GM18868 (cell line): ENCODE measurements at regions not wholly inside any gene's neighbourhood (a gene's known extent, or its start where the extent isn't known, plus 50 kb on each side); places are given as distances from the start of the nearest gene placed in this dataset.

Experiments
- ATAC-seq: cut with Tn5 transposase; IDR thresholded peaks from one replicate; pipeline ENCODE4 v1.9.1; 2021; ENCODE audit warnings: mild to moderate bottlenecking, moderate library complexity; ENCODE audit not compliant: unreplicated experiment

DNA sequence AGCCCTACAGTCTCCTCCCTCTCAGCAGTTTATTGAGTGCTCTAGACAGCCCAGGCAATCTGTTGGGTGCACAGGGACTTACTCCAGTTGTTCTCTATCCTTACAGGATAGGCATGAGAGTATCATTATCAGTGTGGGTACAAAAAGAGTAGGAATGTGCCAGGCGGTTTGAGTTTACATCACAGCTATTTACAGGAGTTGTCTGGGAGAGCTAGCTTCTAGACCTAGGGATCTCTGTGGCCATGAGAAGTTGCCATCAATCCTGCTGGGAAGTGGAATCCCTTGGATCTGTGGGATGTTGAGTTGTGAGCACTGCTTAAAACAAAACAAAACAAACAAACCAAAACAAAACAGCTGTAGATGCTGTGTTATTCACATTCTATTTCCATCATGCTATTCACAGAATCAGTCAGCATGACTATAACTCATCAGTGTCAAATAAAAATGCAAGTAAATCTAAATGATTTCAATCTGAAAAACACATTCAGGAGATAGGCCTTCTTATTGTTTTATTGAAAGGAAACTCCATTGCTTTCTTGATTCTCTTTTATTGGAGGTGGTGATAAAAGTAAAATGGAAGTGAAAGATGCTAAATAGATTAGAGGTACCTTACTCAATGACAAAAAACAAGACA is 552.4 kb upstream of the ZNF608 start:
- ATAC-seq: no peak

DNA sequence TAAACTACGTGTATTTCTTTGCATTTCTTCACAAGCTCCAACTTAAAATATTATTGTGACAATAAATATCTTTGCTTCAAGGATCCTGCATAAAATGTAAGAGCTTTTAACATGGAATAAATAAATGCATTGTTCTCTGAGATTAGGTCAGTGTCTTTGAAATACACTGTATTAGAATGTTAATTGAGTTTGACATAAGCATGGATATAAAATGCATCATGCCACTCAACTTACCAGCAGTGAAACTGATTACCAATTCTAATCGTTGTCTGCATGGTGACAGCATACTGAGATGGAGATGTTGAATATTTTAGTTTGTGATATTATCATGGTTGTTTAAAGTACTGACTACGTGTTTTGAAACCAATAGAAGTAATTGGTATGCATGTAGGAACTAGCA is 555.3 kb upstream of the ZNF608 start:
- ATAC-seq: no peak

GRCh38 chr5:125302577-125302976 is 556.1 kb upstream of the ZNF608 start:
- ATAC-seq: no peak

DNA sequence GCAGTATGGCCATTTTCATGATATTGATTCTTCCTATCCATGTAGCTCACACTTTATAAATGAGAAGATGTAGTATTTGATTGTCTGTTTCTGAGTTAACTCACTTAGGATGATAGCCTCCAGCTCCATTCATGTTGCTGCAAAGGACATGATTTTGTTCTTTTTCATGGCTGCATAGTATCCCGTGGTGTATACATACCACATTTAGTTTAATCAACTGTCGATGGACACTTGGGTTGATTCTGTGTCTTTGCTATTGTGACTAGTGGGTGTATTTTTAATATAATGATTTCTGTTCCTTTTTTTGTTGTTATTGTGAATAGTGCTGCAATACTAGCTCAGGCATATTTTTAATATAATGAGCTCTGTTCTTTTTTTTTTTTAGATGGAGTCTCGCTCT is 560.3 kb upstream of the ZNF608 start:
- ATAC-seq: no peak

GRCh38 chr5:125310749-125311148 is 564.3 kb upstream of the ZNF608 start:
- ATAC-seq: no peak

GRCh38 chr5:125311743-125312142 is 565.3 kb upstream of the ZNF608 start:
- no peak for ATAC-seq

- no peak for ATAC-seq
Observed at GRCh38 chr5:125313555-125313954, 567.1 kb upstream of the ZNF608 start.

- ATAC-seq: no peak
Observed at GRCh38 chr5:125315306-125315705, 568.9 kb upstream of the ZNF608 start.

GRCh38 chr5:125316391-125316790 is 570.0 kb upstream of the ZNF608 start:
- no peak for ATAC-seq

DNA sequence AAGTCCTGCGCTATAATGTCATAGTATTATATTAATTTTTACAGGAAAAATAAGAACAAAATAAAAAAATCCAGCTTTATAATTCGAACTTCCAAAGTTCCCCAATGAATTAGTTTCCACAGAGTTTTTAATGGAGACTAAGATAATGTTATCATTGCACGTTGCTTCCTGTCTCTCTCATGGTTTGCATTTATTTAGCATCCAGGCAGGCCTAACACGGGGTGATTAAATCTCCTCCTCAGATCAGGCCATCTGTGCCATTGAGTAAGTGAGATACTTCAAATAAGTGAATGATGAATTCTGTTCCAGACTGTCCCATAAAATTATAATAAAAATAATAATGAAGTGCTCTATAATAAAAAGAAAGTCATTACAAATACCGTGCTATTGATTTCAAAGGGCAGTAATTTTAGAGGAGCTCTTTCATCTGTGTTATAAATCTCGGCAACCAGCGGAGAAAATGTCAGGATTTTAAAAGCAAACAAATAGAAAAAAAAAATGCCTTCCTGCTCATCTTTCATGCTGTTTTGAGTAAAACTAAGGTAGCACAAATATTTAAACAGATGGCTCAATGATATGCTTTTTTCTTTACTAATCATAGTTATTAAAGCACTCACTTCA is 570.6 kb upstream of the ZNF608 start:
- no peak for ATAC-seq

GRCh38 chr5:125317536-125317995 is 571.1 kb upstream of the ZNF608 start:
- ATAC-seq: no peak

DNA sequence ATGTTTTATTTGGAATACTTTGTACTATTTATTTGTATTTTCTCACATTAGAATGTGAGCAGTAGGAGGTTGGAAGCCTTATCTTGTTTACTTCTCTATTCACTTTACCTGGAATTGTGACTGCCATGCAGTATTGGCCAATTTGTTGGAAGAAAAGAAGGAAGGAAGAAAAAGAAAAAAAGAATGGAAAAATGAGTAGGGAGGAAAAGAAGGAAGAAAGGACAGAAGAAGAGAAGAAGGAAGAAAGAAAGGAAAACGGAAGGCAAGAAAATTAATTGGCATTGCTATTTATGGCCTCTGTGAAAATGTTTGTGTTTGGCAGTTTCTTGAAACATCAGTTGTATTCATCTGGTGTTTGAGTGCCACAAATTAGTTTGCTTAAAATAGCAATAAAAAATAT is 575.2 kb upstream of the ZNF608 start:
- ATAC-seq: no peak

DNA sequence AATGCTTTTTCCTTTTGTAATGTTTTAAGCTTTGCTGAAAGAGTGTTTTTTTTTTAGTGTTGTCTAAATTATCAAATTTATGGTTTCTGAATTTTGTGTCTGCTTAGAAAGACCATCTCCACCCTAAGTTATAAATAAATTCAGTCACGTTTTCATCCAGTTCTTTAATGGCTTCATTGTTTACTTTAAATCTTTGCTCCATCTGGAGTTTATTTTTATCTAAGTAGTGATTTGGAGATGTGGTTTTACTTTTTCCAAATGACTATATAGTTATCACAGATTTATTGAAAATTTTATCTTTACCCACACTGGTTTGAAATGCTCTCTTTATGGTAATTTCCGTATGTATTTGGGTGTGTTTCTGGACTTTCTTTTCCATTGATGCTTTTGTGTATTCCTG is 577.2 kb upstream of the ZNF608 start:
- no peak for ATAC-seq

DNA sequence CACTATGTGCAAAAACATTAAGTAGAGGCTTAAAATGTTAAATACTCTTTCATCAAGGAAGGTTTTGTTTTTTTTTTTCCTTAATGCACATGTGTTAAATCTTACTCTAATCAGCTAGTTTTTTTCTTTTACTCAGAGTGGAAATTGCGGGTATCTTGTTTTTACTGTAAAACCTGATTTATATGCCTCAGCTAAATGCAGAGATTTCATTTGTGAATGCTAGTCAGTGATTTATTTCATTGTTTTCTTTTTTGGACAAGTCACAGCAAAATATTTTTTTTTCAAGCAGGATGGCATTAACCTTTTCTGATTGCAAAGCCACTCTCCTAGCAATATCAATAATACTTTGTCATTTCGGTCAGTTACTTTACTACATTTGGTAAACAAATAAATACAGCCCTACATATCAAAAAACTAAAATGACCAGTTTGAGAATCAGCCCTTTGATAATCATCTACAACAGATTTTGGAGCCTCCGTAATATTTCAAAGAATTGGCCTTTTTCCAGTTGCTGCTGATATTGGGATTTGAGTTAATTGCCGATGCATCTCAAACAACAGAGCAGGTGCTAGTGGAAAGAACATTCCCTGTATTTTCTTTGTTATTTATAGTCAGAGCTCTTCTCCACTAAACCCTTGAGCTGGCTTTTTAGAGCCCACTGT is 579.2 kb upstream of the ZNF608 start:
- ATAC-seq: no peak

DNA sequence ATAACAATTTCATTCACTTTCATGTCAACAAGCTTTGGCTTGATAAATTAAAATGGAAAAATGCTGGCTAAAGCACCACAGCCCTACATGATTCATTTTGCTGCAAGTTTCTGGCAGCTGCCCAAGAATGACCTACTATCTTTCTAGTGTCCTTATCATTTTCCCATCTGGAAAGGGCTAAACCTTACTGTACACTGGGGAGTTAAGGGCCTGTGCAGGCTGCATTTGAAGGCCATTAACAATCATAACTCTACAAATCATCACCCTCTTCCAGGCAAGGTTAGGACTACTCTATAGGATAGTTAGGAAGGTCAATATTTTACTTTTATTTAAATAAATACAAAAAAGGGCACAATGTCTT is 579.7 kb upstream of the ZNF608 start:
- ATAC-seq: no peak

GRCh38 chr5:125327676-125328075 is 581.2 kb upstream of the ZNF608 start:
- peak; percentile 81 for ATAC-seq

GRCh38 chr5:125331987-125332598 is 585.7 kb upstream of the ZNF608 start:
- ATAC-seq: no peak

- ATAC-seq: no peak
Observed at GRCh38 chr5:125333416-125333815, 587.0 kb upstream of the ZNF608 start.

DNA sequence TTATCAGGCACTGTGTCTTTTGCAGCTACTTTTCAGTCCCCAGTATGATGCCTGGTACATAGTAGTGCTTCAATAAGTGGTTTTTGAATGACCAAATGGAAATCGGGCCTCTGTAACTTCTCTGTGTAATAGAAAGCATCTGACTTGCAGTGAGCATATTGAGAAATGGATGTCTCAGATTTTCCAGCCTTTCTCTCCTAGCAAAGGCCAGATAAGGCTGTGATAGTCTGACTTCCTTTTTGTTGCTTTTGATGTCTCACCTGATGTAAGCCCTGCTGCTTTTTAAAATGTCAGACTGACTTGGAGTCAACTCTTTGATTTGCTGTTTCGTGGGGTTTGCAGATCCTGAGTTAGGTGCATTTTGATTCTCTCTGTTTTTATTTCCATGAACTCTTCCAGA is 590.0 kb upstream of the ZNF608 start:
- ATAC-seq: no peak

GRCh38 chr5:125337294-125337693 is 590.9 kb upstream of the ZNF608 start:
- ATAC-seq: no peak

GRCh38 chr5:125338440-125339174 is 592.2 kb upstream of the ZNF608 start:
- no peak for ATAC-seq
